CD1c-positive myeloid dendritic cell (primary cell): ENCODE measurements at regions not wholly inside any gene's neighbourhood (a gene's known extent, or its start where the extent isn't known, plus 50 kb on each side); places are given as distances from the start of the nearest gene placed in this dataset.
A peak's percentile ranks its signal among the peaks of the same experiment; 100 is the strongest.
"Not testable (repeated sequence)": the region's sequence is repeated elsewhere in the genome, so short reads cannot be mapped to it uniquely, and the experiment has no call there.

Source experiments
- DNase-seq: peaks from one replicate; pipeline ENCODE4 v3.0.0-alpha.2; 2016; ENCODE audit errors: extremely low spot score

GRCh38 chr14:95597784-95598211, 62.9 kb downstream of the GLRX5 start:
- DNase-seq: no peak

DNA sequence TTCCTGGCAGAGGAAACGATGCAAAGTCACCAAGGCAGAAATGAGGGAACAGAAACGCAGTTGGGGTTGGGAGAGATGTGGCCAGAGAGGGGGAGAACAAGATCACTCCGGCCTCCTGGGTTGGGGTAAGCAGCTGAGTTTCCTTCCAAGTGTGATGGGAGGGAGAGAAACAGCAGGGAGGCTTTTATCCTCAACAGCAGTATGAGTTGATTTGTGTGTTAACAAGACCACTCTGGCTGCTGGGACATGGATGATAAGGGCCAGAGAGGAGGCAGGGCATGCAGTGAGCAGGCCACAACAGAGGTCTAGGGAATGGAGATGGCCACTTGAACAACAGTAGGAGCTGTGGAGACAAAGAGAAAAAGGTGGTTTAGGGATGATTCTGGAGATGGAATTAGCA, 66.8 kb downstream of the GLRX5 start:
- no peak for DNase-seq

DNA sequence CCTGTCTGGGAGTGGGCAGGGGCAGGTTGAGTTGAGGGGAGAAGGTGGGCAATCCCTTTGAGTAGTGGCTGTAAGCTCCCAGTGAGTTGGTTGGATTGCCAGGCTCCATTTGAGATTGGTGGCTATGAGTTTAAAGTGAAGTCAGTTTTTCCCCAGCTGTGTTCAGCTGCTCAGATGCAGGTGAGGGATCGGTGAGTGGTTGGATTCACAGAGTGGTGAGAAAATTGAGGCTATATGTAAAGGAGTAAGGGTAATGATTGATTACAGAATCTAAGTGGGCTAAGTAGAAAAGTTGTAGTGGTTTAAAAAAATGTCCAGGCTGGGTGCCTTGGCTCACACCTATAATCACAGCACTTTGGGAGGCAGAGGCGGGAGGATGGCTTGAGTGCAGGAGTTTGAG, 68.6 kb downstream of the GLRX5 start:
- no peak for DNase-seq

GRCh38 chr14:95606266-95606665, 71.4 kb downstream of the GLRX5 start:
- DNase-seq: no peak

DNA sequence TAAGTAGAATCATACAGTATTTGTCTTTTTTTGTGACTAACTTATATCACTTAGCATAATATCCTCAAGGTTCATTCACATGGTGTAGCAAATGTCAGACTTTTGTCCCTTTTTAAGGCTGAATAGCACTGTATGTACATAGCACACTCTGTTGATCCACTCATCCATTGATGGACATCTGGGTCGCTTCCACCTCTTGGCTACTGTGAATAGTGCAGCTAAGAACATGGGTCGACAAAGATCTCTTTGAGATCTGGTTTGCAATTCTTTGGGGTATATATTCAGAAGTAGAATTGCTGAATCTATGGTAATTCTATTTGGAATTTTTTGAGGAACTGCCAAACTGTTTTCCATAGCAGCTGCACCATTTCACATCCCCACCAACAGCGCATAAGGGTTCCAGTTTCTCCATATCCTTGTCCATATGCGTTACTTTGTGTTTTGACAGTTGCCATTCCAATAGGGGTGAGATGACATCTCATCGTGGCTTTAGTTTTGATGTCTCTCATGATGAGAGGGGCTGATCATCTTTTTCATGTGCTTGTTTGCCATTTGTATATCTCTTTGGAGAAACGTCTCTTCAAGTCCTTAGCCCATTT, 73.9 kb downstream of the GLRX5 start:
- DNase-seq: no peak

DNA sequence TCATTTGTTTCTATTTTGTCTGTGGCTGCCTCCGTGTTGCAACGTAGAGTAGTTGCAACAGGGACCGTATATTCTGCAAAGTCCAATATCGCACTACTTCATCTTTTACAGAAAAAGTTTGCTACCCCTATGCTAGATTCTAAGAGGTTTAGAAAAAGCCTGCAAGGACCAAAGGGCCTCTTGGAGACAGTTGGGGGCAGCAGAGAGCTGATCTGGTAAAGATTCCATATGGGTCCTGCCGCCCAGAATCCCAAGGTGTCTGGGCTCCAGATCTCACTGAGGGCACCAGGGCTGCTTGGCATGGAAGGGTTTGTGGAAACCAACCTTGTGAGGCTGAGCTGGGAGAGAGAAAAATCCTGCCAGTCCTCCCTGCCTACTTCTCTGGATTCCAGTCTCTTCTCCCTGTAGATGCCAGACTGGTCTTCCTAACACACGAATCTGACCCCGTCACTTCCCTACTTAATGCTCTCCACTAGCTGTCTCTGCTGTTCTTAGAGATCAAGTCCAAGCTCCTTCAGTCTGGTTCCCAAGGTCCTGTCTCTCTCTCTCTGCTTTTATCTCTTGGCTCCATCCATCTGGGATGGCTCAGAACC, 74.6 kb downstream of the GLRX5 start:
- DNase-seq: peak; percentile 2

DNA sequence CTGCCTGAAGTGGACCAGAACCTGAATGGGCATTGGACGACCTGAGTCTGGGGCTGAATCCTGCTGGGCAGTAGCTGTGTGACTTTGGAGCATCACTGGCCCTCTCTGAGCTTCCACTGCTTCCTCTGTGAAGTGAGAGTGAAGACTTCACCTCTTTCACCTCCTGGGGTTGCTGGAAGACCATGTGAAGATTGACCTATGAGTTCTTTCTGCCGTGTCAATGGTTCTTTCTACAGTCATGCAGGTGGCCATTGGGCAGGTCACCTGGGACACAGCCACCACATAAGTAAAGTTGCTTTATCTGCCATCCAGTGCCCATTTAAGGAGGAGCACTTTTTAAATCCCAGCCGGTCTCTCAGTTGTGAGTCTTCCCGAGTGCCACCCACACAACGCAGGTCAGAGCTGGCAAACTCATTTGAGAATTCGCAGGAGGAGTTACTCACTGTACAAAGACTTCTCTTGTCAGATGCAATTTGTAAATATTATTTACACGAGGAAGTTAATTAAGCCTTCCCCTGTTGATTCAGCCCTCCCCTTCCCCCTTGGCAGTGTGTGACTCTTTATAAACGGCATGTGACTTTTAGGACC, 74.8 kb upstream of the TCL1B start:
- no peak for DNase-seq

- DNase-seq: no peak
Measured at GRCh38 chr14:95614349-95614748, 71.9 kb upstream of the TCL1B start.

DNA sequence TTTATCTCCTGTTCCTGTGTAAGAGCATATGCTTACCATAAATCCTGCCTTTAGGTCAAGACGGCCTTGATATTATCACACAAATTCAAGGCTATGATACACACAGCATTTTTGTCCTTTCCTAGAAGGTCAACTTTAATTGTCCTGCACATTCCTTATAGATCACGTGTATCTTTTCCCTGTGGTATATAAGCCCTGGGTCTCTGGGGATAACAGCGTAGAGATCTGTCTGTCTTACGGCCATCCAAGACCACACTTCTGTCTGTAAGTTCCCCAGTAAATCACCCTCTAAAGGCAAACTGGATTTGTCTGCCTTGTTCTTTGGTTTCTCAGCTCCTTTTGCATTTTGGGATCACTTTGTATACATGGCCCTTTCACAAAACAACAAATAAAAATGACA, 69.5 kb upstream of the TCL1B start:
- DNase-seq: no peak

- no peak for DNase-seq
Measured at GRCh38 chr14:95619785-95620417, 66.3 kb upstream of the TCL1B start.

DNA sequence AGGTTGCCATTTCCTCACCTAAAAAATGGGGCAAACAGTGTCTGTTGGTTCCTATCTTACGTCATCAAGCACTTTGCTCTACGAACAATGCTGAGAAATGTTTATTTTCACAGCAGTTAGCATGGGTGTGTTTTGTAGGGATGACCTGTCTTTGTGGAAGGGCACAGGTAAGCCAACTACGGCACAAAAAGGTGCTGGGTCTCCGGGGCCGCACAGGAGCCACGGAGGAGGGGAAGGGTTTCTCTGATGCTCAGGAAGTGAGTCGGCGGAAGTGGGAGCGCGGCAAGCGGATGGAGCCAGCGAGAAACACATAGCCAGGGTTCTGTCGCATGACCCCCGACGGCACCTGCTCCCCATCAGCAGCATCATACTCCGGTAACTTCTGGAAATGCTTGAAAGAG, 65.6 kb upstream of the TCL1B start:
- DNase-seq: no peak

GRCh38 chr14:95623195-95623594, 63.0 kb upstream of the TCL1B start:
- DNase-seq: no peak

- DNase-seq: not testable (repeated sequence)
Measured at GRCh38 chr14:95625710-95626109, 60.5 kb upstream of the TCL1B start.

DNA sequence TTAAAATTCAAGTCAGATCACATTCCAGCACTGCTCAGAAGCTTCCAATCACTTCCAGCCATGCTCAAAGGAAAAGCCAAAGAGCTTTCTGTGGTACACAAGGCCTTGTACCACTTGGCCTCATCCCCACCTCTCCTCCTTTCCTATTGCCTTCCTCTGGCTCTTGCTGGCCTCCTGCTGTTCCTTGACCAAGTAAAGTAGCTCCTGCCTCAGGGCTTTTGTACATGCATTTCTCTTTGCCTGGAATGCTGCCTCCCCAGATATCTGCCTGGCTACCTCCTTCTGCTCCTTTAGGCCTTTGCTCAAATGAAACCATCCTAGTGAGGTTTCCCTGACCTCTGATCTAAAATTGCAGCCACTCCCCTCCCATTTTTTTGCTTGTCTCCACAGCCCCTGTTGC, 51.2 kb upstream of the TCL1B start:
- no peak for DNase-seq
